Fibroblast of mammary gland (primary cell): ENCODE measurements at regions not wholly inside any gene's neighbourhood (a gene's known extent, or its start where the extent isn't known, plus 50 kb on each side); places are given as distances from the start of the nearest gene placed in this dataset.

Experiments used
- DNase-seq: peaks from one replicate; pipeline ENCODE4 v3.0.0-alpha.2; 2010; ENCODE audit warnings: low read depth
- H3K4me3 ChIP-seq: 2 replicates; pipeline ENCODE4 v1.5.1; 2011; ENCODE audit warnings: low read depth, mild to moderate bottlenecking, low read length, moderate library complexity; ENCODE audit not compliant: control insufficient read depth
- CTCF ChIP-seq: conservative IDR thresholded peaks from 2 replicates; pipeline ENCODE4 v1.5.1; 2011; ENCODE audit warnings: low read depth, low read length, inconsistent platforms; ENCODE audit not compliant: control insufficient read depth, insufficient read depth

DNA sequence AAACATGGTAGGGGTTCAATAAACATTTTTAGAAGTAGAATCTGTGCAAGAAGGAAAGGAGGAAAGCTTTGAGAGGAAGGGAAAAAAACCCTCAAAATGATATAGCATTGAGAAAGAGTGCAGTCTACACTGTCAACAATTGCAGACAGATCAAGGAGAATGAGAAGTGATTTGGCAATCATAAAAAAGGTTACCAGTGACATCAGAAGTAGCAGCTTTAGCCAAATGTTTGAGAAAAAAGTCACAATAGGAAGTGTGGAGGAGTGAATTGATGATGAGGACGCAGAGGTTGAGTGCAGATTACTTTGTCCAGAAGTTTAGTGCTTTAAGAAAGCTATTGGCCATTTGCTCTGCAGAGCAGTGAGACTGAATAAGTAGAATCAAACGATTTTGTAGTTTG is 155.0 kb downstream of the GJA1 start:
- H3K4me3 ChIP-seq = no peak overlapping the region
- TF ChIP-seq CTCF = no peak
- peak; percentile 69 for DNase-seq

DNA sequence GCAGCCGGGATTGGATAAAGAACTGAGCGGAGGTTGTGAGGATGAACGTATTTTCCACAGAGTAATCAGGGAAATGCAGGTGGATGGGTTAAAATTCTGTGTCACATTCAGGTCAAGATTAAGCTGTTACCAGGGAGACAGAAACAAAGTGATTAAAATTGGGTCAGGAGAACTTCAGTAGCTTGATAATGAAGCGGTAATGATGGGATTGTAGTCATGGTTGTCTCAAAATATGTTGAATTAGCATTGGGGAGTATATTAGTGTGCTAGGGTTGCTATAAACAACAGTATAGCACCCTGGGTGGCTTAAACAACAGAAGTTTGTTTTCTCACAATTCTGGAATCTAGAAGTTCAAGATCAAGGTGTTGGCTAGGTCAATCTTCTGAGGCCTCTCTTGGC is 155.5 kb downstream of the GJA1 start:
- no peak for TF ChIP-seq CTCF
- no peak for DNase-seq
- H3K4me3 ChIP-seq = no peak overlapping the region

GRCh38 chr6:121592261-121592935 is 157.0 kb downstream of the GJA1 start:
- H3K4me3 ChIP-seq = no peak overlapping the region
- no peak for DNase-seq
- TF ChIP-seq CTCF = no peak

- DNase-seq = no peak
- no peak for TF ChIP-seq CTCF
- H3K4me3 ChIP-seq = no peak overlapping the region
Observed at GRCh38 chr6:121593011-121593641, 157.7 kb downstream of the GJA1 start.

- H3K4me3 ChIP-seq = no peak overlapping the region
- TF ChIP-seq CTCF = no peak
- DNase-seq = no peak
Observed at GRCh38 chr6:121594053-121594452, 158.6 kb downstream of the GJA1 start.

GRCh38 chr6:121595646-121596045 is 160.2 kb downstream of the GJA1 start:
- H3K4me3 ChIP-seq = no peak overlapping the region
- no peak for DNase-seq
- no peak for TF ChIP-seq CTCF
